CD4-positive, alpha-beta T cell treated with Interferon alpha-2 for 1 hour (primary cell): ENCODE measurements at regions not wholly inside any gene's neighbourhood (a gene's known extent, or its start where the extent isn't known, plus 50 kb on each side); places are given as distances from the start of the nearest gene placed in this dataset.
"Not testable (repeated sequence)": the region's sequence is repeated elsewhere in the genome, so short reads cannot be mapped to it uniquely, and the experiment has no call there.

Experiments
- DNase-seq, 2 donors: peaks; one replicate each; pipeline ENCODE4 v3.0.0-alpha.2; 2020 to 2022

DNA sequence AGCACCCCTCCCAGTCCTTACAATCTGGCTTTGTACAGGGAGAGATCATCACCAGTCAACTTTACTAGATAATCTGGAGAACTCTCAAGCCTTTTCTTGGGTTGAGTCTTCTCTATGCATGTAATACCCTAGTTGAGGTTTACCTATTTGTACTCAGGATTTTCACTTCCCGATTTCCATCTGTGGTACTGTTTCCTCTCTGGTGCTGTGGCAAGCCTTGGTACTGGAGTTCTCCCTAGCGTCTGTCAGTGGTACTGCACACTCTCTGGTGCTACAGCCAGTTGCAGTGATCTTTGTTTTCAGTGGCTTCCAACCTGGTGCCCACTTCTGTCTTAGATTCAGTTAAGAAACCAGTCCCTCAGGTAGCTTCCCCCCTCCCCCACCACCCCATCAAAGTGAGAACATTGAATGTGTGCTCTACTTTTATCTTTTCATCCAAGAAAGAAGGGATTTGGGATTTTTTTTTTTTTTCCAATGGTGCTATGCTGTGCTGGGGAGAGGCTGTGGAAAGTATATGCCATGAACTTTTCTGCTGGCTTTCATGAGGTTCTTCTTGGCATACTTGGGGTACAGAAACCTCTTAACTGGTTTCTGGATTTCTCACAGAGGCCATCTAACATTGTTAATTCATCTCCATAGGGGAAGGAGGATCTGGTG is 69.4 kb upstream of the EVL start:
- peak; percentile 71 to 74 for DNase-seq

DNA sequence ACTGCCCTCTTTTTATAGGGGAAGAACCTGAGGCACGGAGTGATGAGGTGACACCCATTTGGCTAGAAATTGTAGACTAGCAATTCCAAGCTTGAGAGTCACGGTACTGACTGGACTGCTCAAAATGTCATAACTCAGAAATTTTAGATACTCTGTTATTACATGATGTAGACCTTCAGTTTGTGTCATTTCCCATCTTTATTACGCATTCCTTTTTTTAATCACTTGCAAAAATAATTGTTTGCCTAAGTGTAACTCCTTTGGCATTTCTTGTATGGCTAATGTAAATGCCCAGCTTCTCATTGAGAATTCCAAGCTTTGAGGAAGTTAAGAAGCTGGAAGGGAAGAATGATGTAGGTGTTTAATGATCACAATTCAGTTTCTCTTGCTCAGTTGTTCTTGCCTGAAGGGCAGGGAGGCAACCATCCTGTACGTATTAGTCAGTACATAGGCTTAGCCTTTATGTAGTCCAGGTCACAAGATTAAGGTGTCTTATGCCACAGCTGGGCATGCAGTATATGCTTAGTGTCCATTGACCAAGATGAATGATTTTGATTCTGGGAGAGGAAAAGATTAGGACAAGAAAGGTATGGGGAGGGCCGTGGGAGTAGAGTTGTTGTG is 68.2 kb upstream of the EVL start:
- no peak for DNase-seq

DNA sequence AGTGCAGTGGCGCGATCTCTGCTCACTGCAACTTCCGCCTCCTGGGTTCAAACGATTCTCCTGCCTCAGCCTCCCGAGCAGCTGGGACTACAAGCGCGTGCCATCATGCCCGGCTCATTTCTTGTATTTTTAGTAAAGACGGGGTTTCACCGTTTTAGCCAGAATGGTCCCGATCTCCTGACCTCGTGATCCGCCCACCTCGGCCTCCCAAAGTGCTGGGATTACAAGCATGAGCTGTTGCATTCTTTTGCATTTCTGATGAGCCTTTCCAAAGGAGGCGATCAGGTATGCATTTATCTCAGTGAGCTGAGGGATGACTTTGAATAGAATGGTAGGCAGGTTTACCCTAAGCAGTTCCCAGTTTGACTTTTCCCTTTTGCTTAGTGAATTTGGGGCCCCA is 64.8 kb upstream of the EVL start:
- not testable (repeated sequence) for DNase-seq

- DNase-seq: no peak
Observed at GRCh38 chr14:100004392-100004791, 60.8 kb upstream of the EVL start.

DNA sequence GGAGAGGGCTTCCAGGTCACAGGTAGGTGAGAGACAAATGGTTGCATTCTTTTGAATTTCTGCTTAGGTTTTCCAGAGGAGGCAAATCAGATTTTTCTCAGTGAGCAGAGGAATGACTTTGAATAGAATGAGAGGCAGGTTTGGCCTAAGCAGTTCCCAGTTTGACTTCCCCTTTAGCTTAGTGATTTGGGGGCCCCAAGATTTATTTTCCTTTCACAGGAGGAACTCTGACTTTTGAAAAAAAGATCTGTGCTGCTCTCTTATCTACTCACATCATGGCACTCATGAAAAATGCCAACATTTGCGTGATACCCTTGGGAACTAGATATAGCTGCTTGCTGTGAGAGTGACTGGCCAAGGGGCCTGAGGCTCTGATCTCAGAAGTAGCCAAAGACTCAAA is 58.0 kb upstream of the EVL start:
- DNase-seq: no peak

- DNase-seq: not testable (repeated sequence)
Observed at GRCh38 chr14:100009802-100010201, 55.4 kb upstream of the EVL start.

- DNase-seq: no peak
Observed at GRCh38 chr14:100010679-100011078, 54.5 kb upstream of the EVL start.

- DNase-seq: no peak
Observed at GRCh38 chr14:100011628-100012325, 53.4 kb upstream of the EVL start.

DNA sequence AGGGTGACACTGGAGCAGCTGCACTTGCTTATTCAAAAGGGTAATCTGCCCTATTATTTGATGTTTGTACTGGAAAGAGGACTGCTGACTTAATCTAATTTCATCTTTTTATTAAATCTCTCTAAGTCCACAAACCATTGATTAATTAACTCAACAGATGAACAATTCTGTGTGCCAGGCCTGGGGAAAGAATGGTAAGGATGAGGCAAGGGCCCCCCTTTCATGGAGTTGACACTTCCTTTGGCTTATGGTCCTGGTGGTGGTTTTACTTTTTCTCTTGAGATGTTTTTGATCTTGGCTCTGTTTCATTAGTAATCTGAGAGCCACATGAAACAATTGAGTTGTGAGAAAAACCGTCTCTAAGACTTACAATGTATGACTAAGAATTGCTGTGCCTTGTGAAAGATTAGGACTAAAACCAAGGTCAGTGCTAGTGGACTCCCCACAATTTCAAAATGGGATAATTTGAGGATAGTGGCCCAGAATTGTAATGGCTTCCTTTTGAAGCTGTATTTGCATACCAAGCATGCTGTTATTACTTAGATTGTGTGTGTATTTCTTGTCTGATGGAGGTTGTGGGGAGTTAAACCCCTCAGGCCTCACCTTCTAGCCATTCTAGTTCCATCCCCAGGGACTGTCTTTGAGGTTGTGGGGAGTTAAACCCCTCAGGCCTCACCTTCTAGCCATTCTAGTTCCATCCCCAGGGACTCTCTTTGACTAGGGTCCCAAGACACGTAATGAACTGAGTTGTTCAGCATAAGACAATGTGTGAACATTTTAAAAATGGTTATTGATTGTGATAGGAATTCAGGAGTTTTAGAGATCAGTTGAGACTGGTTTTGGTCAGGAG is 52.5 kb upstream of the EVL start:
- no peak for DNase-seq

DNA sequence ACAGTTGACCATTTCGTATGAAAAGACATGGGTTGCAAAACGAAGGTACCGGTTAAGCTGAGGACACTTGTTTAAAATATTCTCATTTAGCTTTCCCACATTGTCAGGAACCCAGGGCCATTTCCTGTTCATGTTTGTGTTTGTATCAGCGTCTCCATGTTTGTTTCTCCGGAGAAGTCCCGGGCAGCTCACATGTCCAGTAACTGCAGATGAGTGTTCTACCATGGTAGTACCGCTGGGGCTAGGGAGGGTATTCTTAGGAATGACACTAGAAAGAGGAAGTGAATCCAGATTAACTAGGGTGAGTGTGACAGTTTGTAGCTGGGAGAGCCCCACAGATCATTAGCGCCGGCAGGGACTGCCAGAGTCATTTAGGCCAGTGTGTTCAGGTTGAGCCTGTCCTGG is 50.0 kb upstream of the EVL start:
- peak in 1 of 2 donors; percentile 9 for DNase-seq
